GM18517 (cell line): ENCODE measurements at regions not wholly inside any gene's neighbourhood (a gene's known extent, or its start where the extent isn't known, plus 50 kb on each side); places are given as distances from the start of the nearest gene placed in this dataset.
A peak's percentile ranks its signal among the peaks of the same experiment; 100 is the strongest.

Source experiments
- ATAC-seq: cut with Tn5 transposase; IDR thresholded peaks from one replicate; pipeline ENCODE4 v1.9.1; 2021; ENCODE audit warnings: mild to moderate bottlenecking, moderate library complexity; ENCODE audit not compliant: unreplicated experiment

DNA sequence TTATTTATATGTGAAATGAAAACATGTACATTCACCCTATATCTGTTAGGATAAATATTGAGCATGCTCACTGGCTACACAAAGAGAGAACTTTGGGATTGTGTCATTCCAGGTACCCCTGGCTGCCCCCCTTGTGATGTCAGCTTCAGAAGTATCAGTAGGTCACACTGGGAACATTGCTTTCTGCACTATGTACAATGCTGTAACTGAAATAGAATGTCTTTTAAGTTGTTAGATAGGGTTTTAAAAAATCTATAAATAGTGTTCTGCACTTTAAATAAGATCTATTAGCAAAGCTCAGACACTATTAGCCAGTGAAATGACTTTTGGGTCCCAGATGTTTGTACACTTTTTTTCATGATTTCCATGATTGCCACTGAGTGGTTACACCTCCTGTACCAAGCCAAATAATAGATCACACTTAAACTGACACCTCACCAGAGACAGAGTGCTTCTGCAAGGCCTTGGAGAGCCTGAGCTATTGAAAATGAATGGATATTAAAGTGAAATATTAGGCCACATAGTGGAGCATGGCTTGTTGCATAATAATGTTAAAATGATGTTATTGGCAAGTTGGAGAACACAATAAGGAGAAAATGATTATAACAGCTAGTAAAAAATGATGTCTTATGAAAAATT is 297.0 kb upstream of the NXPH2 start:
- no peak for ATAC-seq

DNA sequence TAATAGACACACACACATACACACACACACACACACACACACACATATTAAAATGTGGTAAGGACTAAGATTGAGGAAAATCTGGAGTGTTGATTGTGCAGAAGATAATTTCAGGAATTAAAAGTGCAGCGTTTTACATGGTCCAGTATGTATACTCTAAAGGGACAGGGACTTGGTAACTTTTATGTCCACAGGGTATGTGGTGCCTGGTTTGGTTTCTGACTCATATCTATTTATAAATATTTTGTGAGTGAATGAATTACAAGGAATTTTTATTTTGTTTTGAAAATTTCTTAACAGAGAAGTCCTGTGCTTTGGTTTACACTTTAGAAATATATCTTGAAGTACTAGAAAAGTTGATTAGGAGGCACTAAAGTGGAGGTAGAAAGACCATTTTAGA is 287.7 kb upstream of the NXPH2 start:
- no peak for ATAC-seq

DNA sequence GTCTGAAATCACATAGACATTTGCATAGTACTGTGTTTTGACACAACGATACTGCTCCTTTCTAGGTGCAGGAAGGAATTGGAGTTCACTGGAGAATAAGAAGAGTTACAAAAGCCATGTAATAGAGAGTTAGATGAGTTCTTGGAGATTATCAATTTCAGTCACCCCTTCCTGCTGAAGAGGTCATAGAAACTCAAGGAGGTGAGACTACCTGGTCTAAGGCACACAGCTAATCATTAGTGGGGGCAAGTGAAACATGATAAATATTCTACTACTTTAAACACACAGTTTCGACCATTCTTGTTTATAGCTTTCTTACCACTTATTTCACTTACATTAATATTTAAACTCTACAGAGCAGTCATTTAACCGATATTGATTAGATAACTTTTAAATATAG is 286.9 kb upstream of the NXPH2 start:
- ATAC-seq: no peak

DNA sequence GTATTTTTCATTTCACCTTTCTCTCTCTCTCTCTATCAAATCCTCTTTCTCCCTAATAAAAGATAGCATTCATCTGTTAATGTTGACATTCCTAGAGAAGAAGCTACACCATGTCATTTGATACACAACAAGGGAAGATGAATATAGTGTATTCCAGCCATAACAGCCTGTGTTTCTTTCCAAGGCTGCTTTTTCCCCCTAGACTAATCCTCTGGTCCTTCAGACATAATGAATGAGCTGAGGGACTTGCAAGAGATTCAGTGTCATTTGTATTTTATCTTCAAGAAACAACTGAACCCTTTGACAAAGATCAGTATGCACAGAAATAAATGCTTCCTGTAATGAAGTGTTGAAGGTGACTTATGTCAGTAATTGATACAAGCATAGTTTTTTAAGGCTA is 284.0 kb upstream of the NXPH2 start:
- no peak for ATAC-seq

GRCh38 chr2:139059617-139060016 is 279.4 kb upstream of the NXPH2 start:
- ATAC-seq: no peak

GRCh38 chr2:139055202-139055601 is 275.0 kb upstream of the NXPH2 start:
- no peak for ATAC-seq

DNA sequence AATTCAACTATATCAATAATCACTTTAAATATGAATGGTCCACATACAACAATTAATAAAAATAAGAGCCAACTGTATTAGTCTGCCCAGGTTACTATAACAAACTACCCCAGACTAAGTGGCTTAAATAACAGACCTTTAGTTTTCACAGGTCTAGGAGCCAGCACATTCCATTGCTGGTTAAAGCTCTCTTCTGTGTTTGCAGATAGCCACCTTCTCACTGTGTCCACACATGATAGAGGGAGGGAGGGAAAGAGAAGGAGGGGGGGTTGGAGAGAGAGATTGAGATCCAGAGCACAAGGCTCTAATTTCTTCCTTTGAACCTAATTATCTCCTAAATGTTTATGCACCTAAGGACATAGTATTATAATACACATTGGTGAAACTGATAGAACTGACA is 267.8 kb upstream of the NXPH2 start:
- no peak for ATAC-seq

DNA sequence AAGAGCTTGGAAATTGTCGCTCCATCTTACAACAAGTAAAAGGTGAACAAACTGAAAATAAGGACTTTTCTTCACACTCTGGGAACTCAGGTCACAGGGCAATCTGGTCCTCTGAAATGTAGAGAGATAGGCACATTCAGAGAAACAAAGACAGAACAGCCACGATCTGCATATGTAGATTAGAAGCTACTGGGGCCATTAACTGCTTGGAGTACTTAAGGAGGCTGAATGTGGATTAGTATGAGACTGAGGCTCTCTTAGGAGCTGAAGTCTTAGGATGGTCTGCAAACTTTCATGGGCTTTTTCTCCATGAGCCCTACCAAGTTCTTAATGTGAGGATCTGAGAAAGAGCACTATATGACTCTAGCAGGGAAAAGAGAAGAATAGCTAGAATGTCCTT is 265.3 kb upstream of the NXPH2 start:
- no peak for ATAC-seq

- ATAC-seq: no peak
These were observed 253.9 kb upstream of the NXPH2 start for GRCh38 chr2:139034064-139034463.

DNA sequence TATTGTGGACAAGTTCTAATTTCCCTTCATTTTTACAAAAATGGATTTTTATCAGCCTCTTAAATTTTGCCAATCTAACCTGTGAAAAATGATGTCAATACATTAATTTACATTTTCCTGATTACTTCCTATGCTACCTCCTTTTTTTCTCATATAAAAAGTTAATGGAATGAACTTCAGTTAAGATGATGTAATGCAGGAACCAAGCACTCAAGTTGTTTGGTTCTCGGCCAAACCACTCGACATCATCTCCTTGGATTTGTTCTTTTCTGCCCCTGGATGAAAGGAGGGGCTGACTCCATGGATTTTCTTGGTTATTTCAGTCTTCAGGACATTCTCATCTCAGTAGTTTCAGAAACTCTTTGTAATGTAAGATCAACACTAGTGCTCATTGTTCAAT is 253.1 kb upstream of the NXPH2 start:
- ATAC-seq: no peak

- ATAC-seq: peak; percentile 60
These were observed 251.5 kb upstream of the NXPH2 start for GRCh38 chr2:139031722-139032121.

- no peak for ATAC-seq
These were observed 240.1 kb upstream of the NXPH2 start for GRCh38 chr2:139020287-139020686.

DNA sequence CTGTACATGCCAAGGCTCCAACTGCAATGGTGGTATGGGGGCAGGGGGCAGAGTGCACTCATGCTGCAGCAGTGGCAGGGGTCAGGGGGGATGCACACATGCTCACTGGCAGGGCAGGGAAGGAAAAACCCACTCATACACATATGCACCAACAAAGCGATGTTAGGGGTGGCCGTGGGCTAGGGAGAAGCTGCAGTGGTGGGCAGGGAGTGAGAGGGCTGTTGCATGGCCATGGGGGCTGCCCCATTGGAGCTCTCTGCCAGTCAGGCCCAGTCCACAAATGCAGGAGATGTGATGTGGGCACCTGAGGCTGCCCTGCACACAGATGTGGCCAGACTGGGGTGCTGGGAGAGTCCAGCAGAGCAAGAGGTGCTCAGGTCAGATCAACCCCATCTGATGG is 238.1 kb upstream of the NXPH2 start:
- no peak for ATAC-seq

DNA sequence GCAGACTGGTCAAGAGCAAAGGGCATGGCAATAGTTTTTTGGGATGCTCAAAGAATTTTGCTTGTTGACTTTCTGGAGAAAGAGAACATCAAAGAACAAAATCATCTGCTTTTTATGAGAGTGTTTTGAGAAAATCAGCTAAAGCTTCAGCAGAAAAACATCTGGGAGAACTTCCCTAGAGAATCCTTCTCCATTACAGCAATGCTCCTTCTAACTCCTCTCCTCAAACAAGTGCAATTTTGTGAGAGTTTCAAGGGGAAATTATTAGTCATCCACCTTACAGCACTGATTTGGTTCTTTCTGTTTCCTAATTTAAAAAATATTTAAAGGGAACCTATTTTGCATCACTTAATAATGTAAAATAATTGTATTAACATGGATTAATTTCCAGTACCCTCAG is 226.9 kb upstream of the NXPH2 start:
- no peak for ATAC-seq

- no peak for ATAC-seq
These were observed 220.1 kb upstream of the NXPH2 start for GRCh38 chr2:139000131-139000785.

DNA sequence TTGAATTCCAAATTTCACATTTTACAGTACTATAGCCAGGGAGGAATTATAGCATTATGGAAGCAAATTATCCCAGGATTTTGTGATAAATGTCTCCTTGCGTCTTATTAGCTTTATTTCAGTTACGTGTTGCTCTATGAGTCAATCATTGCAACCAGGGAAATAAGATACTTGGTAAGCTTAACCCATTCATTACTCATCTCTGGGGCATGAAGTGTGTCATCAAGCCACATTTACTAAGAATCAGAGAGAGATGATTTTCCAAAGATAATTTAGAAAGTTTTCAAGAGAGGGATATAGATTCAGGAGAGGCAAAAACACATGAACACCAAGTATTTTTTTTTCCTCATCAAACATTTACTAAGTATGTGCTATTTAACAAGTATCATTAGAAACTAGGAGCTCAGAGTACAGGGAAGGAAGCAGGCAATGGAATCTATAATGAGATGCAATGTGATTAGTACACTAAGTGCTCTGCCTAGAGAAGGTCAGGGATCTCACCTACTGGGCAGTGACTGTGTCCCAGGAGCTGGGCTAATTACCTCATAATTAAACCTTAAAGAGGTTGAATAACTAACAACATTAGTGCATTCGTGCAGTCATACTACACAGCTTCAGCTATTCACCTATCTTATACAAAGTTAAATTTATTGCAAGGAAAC is 217.8 kb upstream of the NXPH2 start:
- ATAC-seq: no peak

DNA sequence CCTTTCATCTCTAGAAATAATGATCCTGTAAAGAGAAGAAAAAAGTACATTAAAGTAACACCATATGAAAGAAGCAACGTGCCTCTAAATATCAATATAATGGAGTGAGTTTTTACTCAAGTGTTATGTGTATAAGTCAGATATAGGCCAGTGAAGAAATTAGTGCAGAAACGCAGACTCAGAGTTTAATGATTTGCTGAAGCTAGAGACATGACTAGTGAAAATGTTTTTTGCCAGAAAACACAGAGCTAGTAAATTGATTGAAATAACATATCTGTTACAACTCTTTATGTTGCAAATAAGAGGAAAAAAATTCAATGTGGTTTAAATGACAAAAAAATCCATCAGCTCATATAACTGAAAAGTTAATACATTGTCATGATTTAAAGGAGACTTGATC is 217.2 kb upstream of the NXPH2 start:
- ATAC-seq: no peak

GRCh38 chr2:138994502-138994901 is 214.3 kb upstream of the NXPH2 start:
- ATAC-seq: no peak

DNA sequence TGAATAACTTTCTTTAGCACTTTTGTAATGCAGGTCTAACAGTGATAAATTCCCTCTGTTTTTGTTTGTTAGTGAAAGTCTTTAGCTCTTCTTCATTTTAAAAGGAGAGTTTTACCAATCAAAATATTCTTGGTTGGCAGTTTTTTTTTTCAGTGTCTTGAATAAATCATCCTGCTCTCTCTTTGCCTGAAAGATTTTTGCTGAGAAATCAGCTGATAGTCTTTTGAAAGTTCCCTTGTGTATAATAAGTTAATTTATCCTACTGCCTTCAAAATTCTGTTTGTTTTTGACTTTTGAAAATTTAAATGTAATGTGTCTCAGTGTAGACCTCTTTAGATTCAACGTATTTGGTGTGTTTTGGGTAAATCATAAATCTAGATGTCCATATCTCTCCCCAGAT is 205.7 kb upstream of the NXPH2 start:
- ATAC-seq: no peak

DNA sequence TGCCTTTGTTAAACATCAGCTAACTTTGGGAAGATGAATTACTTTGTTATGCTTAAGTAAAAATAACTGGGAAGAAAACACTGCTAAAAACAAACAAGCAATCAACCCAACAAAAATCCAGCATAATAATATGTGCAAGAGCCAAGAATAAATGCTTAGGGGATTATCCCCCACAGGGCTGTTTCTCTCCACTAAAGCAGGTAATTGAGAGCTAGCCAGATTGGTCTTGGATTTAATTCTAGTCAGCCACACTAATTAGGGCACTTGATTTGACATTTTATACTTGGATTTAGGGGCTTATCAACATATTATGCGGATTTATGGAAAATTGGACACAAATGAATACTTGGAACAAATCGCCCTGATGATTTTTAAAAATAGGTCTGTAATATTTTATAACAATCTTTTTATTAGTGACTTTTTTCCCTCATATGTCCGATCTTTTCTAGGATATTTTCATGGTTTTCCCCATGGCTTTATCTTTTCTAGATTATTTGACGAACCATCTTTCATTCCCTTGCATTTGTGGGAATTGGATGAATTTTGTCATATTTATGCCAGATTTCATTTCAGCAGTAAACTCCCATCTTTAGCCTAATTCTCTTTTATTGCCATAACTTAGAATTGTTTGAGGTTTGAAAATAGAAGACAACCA is 199.1 kb upstream of the NXPH2 start:
- ATAC-seq: no peak

- no peak for ATAC-seq
These were observed 194.5 kb upstream of the NXPH2 start for GRCh38 chr2:138974651-138975050.

DNA sequence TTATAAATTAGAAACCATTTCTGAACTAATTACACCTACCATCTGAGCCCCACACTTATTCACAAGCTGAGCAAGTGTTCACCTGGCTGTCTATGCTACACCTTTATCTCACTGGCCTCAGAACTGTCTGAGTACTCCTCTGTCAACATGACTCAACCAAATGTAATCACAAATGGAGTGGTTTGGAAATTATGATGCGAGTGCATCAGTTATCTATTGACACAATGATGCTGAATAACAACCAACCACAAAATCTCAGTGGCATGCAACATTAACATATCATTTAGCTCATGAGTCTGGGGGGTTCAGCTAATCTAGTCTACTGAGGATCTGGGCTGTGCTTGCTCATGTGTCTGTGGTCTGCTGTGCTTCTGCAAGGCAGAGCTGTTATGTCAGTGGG is 184.2 kb upstream of the NXPH2 start:
- no peak for ATAC-seq
